ENCODE measurements at regions not wholly inside any gene's neighbourhood (a gene's known extent, or its start where the extent isn't known, plus 50 kb on each side); places are given as distances from the start of the nearest gene placed in this dataset.

DNA sequence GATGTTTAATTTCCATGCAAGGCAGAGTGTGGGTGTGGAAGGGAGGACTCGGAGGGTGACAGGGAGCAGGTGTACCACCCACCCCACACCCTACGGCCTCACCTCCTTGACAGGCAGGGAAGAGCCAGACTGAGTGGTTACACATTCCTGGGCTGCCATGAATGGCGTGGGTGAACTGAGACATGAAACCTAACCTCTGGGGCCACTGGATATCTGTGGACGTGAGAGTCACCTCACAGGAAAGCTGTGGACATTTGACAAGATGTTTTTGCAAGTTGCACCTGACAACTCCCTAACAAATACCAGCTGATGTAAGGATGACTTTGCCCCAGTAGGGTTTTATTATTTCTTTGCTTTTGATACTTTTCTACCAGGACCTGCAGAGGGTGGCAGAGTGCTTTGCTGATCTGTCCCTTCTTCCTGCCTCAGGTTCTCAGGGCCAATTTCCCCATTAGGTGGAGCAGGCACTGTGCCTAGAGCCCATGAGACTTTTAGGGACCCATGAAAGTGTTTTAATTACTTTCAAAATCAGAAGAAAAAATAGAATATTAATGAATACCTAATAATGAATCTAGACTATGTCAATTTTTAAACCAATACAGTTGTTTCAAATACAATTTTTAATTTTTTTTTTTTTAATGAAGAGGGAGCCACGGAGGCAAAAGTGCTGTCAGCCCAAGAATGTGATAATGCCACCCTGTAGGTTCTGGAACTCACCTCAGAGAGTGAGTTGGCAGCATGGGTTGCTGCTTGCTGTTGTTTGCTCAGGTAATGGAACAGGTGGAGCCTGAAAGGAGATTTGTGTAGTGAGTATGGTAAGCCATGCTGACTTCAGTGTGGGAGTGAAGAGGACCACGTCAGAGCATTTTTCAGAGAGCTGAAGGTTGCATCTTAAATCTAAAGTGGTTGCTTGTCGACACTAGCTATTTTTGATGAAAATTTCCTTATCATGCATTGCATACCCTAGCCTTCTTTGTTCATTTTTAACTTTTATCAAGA is 58.0 kb upstream of the CYSLTR2 start:
- Histone ChIP-seq H3K4me3 (ENCODE audit: low read length) (no peak overlapping the region), H3K79me2 (replicated peaks; ENCODE audit: insufficient read depth, low read length) (no peaks in the 10 kb centered on the region), H3F3A (ENCODE audit: insufficient read depth, low read length, poor library complexity, severe bottlenecking) (no peaks in the 10 kb centered on the region), H3K27ac (ENCODE audit: low read length) (no peak overlapping the region), H4K20me1 (ENCODE audit: insufficient read depth) (no peaks in the 10 kb centered on the region), H2AFZ (ENCODE audit: low read depth, low read length) (no peak overlapping the region), H3K9me2 (ENCODE audit: insufficient read depth, low read length) (no peaks in the 10 kb centered on the region), H3K9ac (ENCODE audit: low read length) (no peak overlapping the region), H3K9me3 (ENCODE audit: low read length) (peaks cover 1% of the 10 kb centered on the region), H3K36me3 (ENCODE audit: insufficient read depth, low read length) (no peaks in the 10 kb centered on the region), H3K27me3 (ENCODE audit: insufficient read depth, low read depth, low read length) (no peaks in the 10 kb centered on the region), H3K4me2 (ENCODE audit: low read length) (no peak overlapping the region)
- TF ChIP-seq, protein P1, sequence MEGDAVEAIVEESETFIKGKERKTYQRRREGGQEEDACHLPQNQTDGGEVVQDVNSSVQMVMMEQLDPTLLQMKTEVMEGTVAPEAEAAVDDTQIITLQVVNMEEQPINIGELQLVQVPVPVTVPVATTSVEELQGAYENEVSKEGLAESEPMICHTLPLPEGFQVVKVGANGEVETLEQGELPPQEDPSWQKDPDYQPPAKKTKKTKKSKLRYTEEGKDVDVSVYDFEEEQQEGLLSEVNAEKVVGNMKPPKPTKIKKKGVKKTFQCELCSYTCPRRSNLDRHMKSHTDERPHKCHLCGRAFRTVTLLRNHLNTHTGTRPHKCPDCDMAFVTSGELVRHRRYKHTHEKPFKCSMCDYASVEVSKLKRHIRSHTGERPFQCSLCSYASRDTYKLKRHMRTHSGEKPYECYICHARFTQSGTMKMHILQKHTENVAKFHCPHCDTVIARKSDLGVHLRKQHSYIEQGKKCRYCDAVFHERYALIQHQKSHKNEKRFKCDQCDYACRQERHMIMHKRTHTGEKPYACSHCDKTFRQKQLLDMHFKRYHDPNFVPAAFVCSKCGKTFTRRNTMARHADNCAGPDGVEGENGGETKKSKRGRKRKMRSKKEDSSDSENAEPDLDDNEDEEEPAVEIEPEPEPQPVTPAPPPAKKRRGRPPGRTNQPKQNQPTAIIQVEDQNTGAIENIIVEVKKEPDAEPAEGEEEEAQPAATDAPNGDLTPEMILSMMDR (IDR thresholded peaks at IDR 0.05; ENCODE audit: poor library complexity, severe bottlenecking) = peak; percentile 67
- peak; percentile 74 for TF ChIP-seq RAD21 (conservative IDR thresholded peaks at IDR 0.05)
- peak; percentile 71 for TF ChIP-seq SMC3 (conservative IDR thresholded peaks at IDR 0.05; ENCODE audit: poor library complexity)
- TF ChIP-seq, protein P2, sequence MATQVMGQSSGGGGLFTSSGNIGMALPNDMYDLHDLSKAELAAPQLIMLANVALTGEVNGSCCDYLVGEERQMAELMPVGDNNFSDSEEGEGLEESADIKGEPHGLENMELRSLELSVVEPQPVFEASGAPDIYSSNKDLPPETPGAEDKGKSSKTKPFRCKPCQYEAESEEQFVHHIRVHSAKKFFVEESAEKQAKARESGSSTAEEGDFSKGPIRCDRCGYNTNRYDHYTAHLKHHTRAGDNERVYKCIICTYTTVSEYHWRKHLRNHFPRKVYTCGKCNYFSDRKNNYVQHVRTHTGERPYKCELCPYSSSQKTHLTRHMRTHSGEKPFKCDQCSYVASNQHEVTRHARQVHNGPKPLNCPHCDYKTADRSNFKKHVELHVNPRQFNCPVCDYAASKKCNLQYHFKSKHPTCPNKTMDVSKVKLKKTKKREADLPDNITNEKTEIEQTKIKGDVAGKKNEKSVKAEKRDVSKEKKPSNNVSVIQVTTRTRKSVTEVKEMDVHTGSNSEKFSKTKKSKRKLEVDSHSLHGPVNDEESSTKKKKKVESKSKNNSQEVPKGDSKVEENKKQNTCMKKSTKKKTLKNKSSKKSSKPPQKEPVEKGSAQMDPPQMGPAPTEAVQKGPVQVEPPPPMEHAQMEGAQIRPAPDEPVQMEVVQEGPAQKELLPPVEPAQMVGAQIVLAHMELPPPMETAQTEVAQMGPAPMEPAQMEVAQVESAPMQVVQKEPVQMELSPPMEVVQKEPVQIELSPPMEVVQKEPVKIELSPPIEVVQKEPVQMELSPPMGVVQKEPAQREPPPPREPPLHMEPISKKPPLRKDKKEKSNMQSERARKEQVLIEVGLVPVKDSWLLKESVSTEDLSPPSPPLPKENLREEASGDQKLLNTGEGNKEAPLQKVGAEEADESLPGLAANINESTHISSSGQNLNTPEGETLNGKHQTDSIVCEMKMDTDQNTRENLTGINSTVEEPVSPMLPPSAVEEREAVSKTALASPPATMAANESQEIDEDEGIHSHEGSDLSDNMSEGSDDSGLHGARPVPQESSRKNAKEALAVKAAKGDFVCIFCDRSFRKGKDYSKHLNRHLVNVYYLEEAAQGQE (IDR thresholded peaks at IDR 0.05; ENCODE audit: borderline replicate concordance) = no peak

DNA sequence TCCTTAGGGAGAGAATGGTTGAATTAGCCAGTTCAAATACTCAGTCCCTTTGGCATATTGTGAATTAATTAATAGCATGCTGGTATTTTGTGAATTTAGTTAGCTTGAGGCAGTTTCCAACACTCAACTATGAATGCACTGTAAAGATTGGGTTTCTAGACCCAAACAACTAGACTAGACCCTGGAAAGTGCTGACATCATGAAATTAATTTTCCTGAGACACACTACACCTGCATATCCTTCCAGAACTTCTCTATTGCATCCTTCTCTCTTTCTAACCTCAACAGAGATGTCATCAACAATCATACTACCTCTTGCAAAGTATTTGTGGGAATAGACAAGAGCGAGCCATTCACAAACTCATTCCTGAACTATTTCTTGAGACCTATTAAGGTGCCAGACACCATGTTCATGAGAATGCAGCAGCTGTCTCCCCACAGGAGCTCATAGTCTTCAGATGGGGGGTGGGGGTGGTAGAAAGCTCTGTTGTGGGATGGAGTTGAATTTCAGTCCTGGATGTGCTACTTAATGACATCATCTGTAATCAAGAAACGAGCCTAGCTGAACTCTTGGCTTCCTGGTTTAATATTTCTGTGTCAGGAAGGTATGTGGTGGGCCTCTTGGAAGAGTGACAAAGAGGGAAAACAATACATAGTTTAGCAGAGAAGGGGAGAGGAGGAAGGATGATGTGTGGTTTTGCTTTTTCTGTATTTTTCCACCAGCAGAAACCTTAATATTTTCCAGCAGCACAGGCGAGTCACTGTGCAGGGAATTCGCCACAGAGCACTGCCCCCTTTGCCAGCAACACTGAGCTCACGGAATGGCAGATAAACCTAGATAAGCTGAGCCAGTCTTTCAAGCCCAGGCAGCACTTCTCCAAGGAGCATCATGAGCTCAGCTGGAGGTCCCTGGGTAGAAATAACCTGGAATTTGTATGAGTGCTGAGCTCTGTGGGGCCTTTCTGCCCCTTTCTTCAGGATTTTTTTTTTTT is 53.1 kb upstream of the CYSLTR2 start:
- H3K9me3 ChIP-seq (ENCODE audit: low read length) = no peaks in the 10 kb centered on the region
- H2AFZ ChIP-seq (ENCODE audit: low read depth, low read length) = no peak overlapping the region
- H4K20me1 ChIP-seq (ENCODE audit: insufficient read depth) = no peaks in the 10 kb centered on the region
- no peak overlapping the region for H3K27ac ChIP-seq (ENCODE audit: low read length)
- H3K4me3 ChIP-seq (ENCODE audit: low read length) = no peak overlapping the region
- H3K36me3 ChIP-seq (ENCODE audit: insufficient read depth, low read length) = no peaks in the 10 kb centered on the region
- H3K9ac ChIP-seq (ENCODE audit: low read length) = no peak overlapping the region
- no peak overlapping the region for H3K4me2 ChIP-seq (ENCODE audit: low read length)
- no peaks in the 10 kb centered on the region for H3K27me3 ChIP-seq (ENCODE audit: insufficient read depth, low read depth, low read length)
- H3K9me2 ChIP-seq (ENCODE audit: insufficient read depth, low read length) = no peaks in the 10 kb centered on the region
- no peaks in the 10 kb centered on the region for H3K79me2 ChIP-seq (replicated peaks; ENCODE audit: insufficient read depth, low read length)
- TF ChIP-seq RAD21 (conservative IDR thresholded peaks at IDR 0.05) (no peak), TAF1 (IDR thresholded peaks at IDR 0.05; ENCODE audit: low read depth) (no peak), SMC3 (conservative IDR thresholded peaks at IDR 0.05; ENCODE audit: poor library complexity) (no peak), EZH2 (IDR thresholded peaks at IDR 0.05; ENCODE audit: borderline replicate concordance, insufficient read depth, low read length, poor library complexity, severe bottlenecking) (no peak), MXI1 (conservative IDR thresholded peaks at IDR 0.05; ENCODE audit: poor library complexity, severe bottlenecking) (no peak), EP300 (conservative IDR thresholded peaks at IDR 0.05; ENCODE audit: poor library complexity, severe bottlenecking) (no peak), POLR2AphosphoS5 (IDR thresholded peaks at IDR 0.05) (no peak)
- TF ChIP-seq, protein P2 (IDR thresholded peaks at IDR 0.05; ENCODE audit: borderline replicate concordance) = no peak
- TF ChIP-seq, protein P1 (IDR thresholded peaks at IDR 0.05; ENCODE audit: poor library complexity, severe bottlenecking) = no peak
- H3F3A ChIP-seq (ENCODE audit: insufficient read depth, low read length, poor library complexity, severe bottlenecking) = no peaks in the 10 kb centered on the region
